ENCODE measurements at regions not wholly inside any gene's neighbourhood (a gene's known extent, or its start where the extent isn't known, plus 50 kb on each side); places are given as distances from the start of the nearest gene placed in this dataset.

DNA sequence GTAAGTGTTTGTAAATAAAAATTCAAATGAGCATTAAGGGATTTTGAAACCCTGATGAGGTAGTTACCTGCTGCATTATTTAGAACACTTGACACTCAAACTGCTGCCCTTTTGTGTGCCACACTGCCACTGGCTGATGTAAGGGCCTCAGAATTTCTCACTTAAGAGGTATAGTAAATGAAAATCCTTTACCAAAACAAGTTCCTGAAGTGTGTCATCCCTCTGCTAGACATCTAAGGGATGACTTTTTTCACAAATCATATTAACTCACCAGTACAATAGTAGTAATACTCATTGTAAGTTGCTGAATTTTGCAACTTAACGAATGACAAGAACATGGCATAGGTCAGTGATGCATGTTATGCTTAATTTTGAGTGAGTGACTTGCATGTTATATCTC is 274.9 kb upstream of the UBE2E3 start:
- Histone ChIP-seq H3K4me2 (no peak overlapping the region), H3F3A (ENCODE audit: insufficient read depth, low read depth) (peaks cover 7% of the 10 kb centered on the region; the same call in 1 of the 2 replicates), H3K36me3 (ENCODE audit: low read depth) (no peaks in the 10 kb centered on the region), H2AFZ (peak overlapping the region; percentile 54; the same call in 1 of the 2 replicates), H3K27ac (peak overlapping the region; percentile 52), H3K79me2 (ENCODE audit: low read depth) (no peaks in the 10 kb centered on the region), H3K9me2 (ENCODE audit: insufficient read depth) (peaks cover 1% of the 10 kb centered on the region; the same call in 1 of the 2 replicates), H3K4me1 (replicated peaks; ENCODE audit: insufficient read depth) (peaks cover 19% of the 10 kb centered on the region), H3K27me3 (ENCODE audit: insufficient read depth, low read depth) (no peaks in the 10 kb centered on the region), H3K4me3 (no peak overlapping the region), H4K20me1 (ENCODE audit: insufficient read depth) (no peaks in the 10 kb centered on the region), H3K9me3 (ENCODE audit: insufficient read depth, low read depth) (peaks cover 12% of the 10 kb centered on the region)
- CTCF ChIA-PET, result no interaction called here
- intact Hi-C loops (cut with micrococcal nuclease; ENCODE audit: unreplicated experiment), result no loop called here
- no peak for DNase-seq
- TF ChIP-seq EZH2 (IDR thresholded peaks at IDR 0.05; ENCODE audit: low read depth), result no peak
- TF ChIP-seq CTCF (conservative IDR thresholded peaks at IDR 0.05), result no peak
- POLR2A ChIA-PET (ENCODE audit: unreplicated experiment), result no interaction called here
- BruUV-seq (replicated peaks), result no TSS peak

- Histone ChIP-seq H3K27ac (peak overlapping the region; percentile 52), H2AFZ (peak overlapping the region; percentile 54; the same call in 1 of the 2 replicates), H3K4me2 (no peak overlapping the region), H3K36me3 (ENCODE audit: low read depth) (no peaks in the 10 kb centered on the region), H4K20me1 (ENCODE audit: insufficient read depth) (no peaks in the 10 kb centered on the region), H3K9me2 (ENCODE audit: insufficient read depth) (peaks cover 6% of the 10 kb centered on the region; the same call in 1 of the 2 replicates), H3F3A (ENCODE audit: insufficient read depth, low read depth) (peaks cover 10% of the 10 kb centered on the region; the same call in 1 of the 2 replicates), H3K4me3 (no peak overlapping the region), H3K9me3 (ENCODE audit: insufficient read depth, low read depth) (peaks cover 12% of the 10 kb centered on the region; the same call in 1 of the 2 replicates), H3K27me3 (ENCODE audit: insufficient read depth, low read depth) (no peaks in the 10 kb centered on the region), H3K4me1 (replicated peaks; ENCODE audit: insufficient read depth) (peaks cover 19% of the 10 kb centered on the region), H3K79me2 (ENCODE audit: low read depth) (no peaks in the 10 kb centered on the region)
- DNase-seq, result no peak
- no TSS peak for BruUV-seq (replicated peaks)
- TF ChIP-seq EZH2 (IDR thresholded peaks at IDR 0.05; ENCODE audit: low read depth), result no peak
- TF ChIP-seq CTCF (conservative IDR thresholded peaks at IDR 0.05), result no peak
- ChIA-PET POLR2A (ENCODE audit: unreplicated experiment) (no interaction called here), CTCF (no interaction called here)
- intact Hi-C loops (cut with micrococcal nuclease; ENCODE audit: unreplicated experiment), result no loop called here
Observed at GRCh38 chr2:180705122-180705521, 275.3 kb upstream of the UBE2E3 start.

DNA sequence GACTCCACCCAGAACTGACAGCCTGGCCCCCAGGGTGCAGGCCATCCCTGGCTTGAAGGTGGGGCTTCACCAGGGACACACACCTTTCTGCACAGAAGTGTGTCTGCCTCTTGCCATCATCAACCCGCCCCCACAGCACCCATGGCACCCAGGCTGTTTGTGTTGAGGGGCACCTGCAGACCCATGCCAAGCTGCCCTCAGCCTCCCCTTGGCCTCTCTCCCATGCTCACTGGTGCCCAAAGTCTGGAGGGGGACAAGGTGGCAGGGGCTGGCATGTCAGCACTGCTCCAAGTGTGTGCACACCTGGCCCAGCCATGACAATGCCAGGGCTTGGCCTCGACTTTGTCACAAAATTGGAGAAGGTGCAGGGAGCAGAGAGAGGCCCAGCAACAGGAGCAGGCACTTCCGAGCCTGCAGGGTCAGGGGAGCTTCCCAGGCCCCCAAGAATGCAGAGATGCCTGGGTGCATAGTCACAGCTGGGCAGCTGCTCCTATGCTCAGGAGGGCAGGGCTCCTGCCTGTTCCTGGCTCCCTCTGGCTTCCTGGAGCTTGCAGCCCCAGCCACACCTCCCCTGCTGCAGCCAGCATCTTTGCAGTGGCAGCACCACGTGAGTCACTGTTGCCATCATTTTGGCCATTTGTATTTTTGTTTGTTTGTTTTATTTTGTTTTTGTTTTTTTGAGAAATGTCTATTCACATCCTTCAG is 280.6 kb upstream of the UBE2E3 start:
- H3K4me3 ChIP-seq, result no peak overlapping the region
- ChIA-PET POLR2A (ENCODE audit: unreplicated experiment) (interaction anchor here (0.5 kb wide), 1 partner anchor 29 kb away, joined by 30 read pairs; no protein-coding TSS in a partner anchor), CTCF (no interaction called here)
- no peak overlapping the region for H3K4me2 ChIP-seq
- H4K20me1 ChIP-seq (ENCODE audit: insufficient read depth), result no peaks in the 10 kb centered on the region
- H3K36me3 ChIP-seq (ENCODE audit: low read depth), result no peaks in the 10 kb centered on the region
- peak in 1 of 2 experiments; percentile 28 for DNase-seq
- peaks cover under 1% of the 10 kb centered on the region; the same call in 1 of the 2 replicates for H3K4me1 ChIP-seq (replicated peaks; ENCODE audit: insufficient read depth)
- peaks cover 10% of the 10 kb centered on the region; the same call in 1 of the 2 replicates for H3F3A ChIP-seq (ENCODE audit: insufficient read depth, low read depth)
- no peaks in the 10 kb centered on the region for H3K79me2 ChIP-seq (ENCODE audit: low read depth)
- no peak overlapping the region for H2AFZ ChIP-seq
- no TSS peak for BruUV-seq (replicated peaks)
- peaks cover 6% of the 10 kb centered on the region; the same call in 1 of the 2 replicates for H3K9me3 ChIP-seq (ENCODE audit: insufficient read depth, low read depth)
- H3K9me2 ChIP-seq (ENCODE audit: insufficient read depth), result peaks cover 6% of the 10 kb centered on the region; the same call in 1 of the 2 replicates
- TF ChIP-seq CTCF (conservative IDR thresholded peaks at IDR 0.05) (no peak), EZH2 (IDR thresholded peaks at IDR 0.05; ENCODE audit: low read depth) (no peak)
- H3K27me3 ChIP-seq (ENCODE audit: insufficient read depth, low read depth), result no peaks in the 10 kb centered on the region
- intact Hi-C loops (cut with micrococcal nuclease; ENCODE audit: unreplicated experiment), result no loop called here
- H3K27ac ChIP-seq, result no peak overlapping the region
